ENCODE measurements at regions not wholly inside any gene's neighbourhood (a gene's known extent, or its start where the extent isn't known, plus 50 kb on each side); places are given as distances from the start of the nearest gene placed in this dataset.
"Not testable (repeated sequence)": the region's sequence is repeated elsewhere in the genome, so short reads cannot be mapped to it uniquely, and the experiment has no call there.

DNA sequence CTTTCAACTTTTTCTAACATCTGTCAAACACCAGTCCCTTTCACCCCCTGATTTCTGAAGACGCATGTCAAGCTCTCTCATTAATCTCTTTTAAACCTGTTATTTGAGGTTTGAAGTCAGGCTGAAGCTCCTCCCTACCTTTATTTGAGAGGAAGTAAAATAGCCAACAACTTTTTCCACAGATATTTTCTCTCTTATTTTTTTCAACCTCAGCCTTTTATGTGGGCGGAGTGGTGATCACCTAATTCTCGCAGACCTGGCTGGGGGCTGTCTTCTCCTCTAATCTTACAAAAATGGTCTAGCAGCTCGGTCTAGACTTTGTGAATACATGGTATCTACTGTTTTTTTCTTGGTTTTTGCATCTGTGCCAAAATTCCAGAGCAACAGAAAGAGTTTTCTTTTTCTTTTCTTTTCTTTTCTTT is 395.7 kb upstream of the ACTBL2 start:
- H3K4me3 ChIP-seq (ENCODE audit: low read depth, low read length), result no peak overlapping the region
- no peak for DNase-seq (ENCODE audit: low read depth)
- TF ChIP-seq, protein P1, sequence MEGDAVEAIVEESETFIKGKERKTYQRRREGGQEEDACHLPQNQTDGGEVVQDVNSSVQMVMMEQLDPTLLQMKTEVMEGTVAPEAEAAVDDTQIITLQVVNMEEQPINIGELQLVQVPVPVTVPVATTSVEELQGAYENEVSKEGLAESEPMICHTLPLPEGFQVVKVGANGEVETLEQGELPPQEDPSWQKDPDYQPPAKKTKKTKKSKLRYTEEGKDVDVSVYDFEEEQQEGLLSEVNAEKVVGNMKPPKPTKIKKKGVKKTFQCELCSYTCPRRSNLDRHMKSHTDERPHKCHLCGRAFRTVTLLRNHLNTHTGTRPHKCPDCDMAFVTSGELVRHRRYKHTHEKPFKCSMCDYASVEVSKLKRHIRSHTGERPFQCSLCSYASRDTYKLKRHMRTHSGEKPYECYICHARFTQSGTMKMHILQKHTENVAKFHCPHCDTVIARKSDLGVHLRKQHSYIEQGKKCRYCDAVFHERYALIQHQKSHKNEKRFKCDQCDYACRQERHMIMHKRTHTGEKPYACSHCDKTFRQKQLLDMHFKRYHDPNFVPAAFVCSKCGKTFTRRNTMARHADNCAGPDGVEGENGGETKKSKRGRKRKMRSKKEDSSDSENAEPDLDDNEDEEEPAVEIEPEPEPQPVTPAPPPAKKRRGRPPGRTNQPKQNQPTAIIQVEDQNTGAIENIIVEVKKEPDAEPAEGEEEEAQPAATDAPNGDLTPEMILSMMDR (IDR thresholded peaks at IDR 0.05; ENCODE audit: low read depth, low read length, missing control alignments), result no peak
- in situ Hi-C loops (cut with HindIII; ENCODE audit: low sequenced_read_pairs), result no loop called here

DNA sequence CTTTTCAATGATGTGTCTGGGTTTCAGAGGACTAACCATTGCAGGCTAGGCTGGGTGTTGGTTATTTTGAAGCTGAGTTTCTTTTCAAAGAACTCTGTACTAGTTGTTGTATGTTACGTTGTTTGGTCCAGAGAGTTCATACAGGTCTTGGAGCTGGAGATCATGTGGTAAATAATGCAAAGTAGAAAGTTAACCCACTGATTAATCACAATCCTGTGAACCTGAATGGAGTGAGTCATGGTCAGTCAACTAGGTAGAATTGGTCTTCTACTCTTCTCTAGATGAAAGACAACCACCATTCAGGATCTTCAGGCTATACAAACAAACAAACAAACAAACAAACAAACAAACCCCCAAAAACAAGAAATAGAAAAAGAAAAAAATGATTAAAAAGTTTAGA is 388.9 kb upstream of the ACTBL2 start:
- DNase-seq (ENCODE audit: low read depth), result no peak
- TF ChIP-seq, protein P1 (IDR thresholded peaks at IDR 0.05; ENCODE audit: low read depth, low read length, missing control alignments), result no peak
- in situ Hi-C loops (cut with HindIII; ENCODE audit: low sequenced_read_pairs), result no loop called here
- H3K4me3 ChIP-seq (ENCODE audit: low read depth, low read length), result no peak overlapping the region

DNA sequence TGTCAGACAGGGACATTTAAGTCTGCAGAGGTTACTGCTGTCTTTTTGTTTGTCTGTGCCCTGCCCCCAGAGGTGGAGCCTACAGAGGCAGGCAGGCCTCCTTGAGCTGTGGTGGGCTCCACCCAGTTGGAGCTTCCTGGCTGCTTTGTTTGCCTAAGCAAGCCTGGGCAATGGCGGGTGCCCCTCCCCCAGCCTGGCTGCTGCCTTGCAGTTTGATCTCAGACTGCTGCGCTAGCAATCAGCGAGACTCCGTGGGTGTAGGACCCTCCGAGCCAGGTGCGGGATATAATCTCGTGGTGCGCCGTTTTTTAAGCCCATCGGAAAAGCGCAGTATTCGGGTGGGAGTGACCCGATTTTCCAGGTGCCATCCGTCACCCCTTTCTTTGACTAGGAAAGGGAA is 387.7 kb upstream of the ACTBL2 start:
- in situ Hi-C loops (cut with HindIII; ENCODE audit: low sequenced_read_pairs); H3K4me3 ChIP-seq (ENCODE audit: low read depth, low read length); DNase-seq (ENCODE audit: low read depth): not testable (repeated sequence)

DNA sequence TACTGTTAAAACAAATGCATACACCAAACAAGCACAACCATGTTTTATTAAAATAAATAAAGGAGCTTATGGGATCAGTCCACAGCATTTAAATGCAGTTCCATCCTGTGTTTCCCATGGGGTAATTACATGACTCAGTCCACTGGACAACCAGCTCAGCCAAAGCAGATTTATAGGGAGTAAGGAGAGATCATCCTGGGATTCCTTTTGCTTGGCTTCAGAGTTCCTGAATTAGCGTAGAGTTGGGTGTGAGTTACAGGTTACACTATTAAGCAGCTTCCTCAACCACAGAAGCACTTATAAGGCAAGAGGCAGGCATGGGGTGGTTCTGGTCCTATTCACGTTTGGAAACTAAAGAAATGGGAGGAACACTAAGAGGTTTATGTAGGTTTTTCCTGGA is 381.1 kb upstream of the ACTBL2 start:
- no peak for DNase-seq (ENCODE audit: low read depth)
- in situ Hi-C loops (cut with HindIII; ENCODE audit: low sequenced_read_pairs), result no loop called here
- no peak overlapping the region for H3K4me3 ChIP-seq (ENCODE audit: low read depth, low read length)
- TF ChIP-seq, protein P1 (IDR thresholded peaks at IDR 0.05; ENCODE audit: low read depth, low read length, missing control alignments), result no peak

DNA sequence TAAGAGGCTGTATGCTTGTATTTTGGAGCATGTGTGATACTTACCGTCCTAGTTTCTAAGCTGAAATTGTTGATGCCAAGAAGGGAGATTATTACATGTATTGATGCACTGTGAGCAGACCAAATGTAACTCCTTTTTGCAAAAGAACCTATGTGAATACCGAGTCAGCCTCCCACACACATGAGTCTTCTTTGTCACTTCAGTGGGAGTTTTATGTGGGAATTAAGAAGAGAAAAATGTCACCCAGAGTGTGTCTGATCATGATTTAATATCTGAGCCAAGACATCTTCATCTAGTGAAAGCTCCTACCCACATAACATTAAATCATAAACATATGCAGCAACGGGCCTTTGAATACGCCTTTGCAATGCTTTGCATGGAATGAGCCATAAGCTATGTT is 380.3 kb upstream of the ACTBL2 start:
- no peak for DNase-seq (ENCODE audit: low read depth)
- in situ Hi-C loops (cut with HindIII; ENCODE audit: low sequenced_read_pairs), result no loop called here
- TF ChIP-seq, protein P1 (IDR thresholded peaks at IDR 0.05; ENCODE audit: low read depth, low read length, missing control alignments), result no peak
- H3K4me3 ChIP-seq (ENCODE audit: low read depth, low read length), result no peak overlapping the region

DNA sequence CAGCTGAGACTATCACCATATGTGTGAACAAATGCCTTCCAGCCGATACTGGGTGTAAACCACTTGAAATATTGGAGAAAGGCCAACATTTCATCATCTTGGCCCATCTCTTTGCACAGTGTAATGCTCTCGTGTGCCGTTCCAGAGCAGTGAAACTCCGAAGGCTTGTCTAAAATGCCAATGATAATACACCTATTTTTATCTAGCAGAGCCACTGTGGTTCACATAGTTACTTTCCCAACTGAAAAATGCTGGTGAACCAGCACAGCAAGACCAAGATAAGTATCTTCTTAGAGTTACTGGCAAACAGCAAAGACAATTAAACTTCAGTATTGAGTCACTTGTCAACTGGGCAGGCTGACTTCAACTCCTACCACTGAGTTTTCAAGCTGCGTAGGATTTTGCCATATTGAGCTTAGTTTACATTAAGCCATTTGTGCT is 379.9 kb upstream of the ACTBL2 start:
- TF ChIP-seq, protein P1 (IDR thresholded peaks at IDR 0.05; ENCODE audit: low read depth, low read length, missing control alignments), result no peak
- in situ Hi-C loops (cut with HindIII; ENCODE audit: low sequenced_read_pairs), result no loop called here
- no peak overlapping the region for H3K4me3 ChIP-seq (ENCODE audit: low read depth, low read length)
- DNase-seq (ENCODE audit: low read depth), result no peak

DNA sequence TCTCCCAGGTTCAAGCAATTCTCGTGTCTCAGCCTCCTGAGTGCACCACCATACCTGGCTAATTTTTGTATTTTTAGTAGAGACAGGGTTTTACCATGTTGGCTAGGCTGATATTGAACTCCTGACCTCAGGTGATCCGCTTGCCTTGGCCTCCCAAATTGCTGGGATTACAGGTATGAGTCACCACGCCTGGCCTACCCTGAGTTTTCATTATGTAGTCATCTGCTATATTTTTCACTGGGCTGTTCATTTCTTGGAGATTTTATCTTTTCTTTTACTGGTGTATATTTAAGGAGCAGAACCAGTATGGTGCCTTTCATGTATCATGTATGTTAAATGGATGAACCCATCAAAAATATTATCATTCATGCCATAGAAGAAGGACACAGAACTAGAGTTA is 377.0 kb upstream of the ACTBL2 start:
- DNase-seq (ENCODE audit: low read depth), result no peak
- in situ Hi-C loops (cut with HindIII; ENCODE audit: low sequenced_read_pairs), result no loop called here
- H3K4me3 ChIP-seq (ENCODE audit: low read depth, low read length), result no peak overlapping the region
- TF ChIP-seq, protein P1 (IDR thresholded peaks at IDR 0.05; ENCODE audit: low read depth, low read length, missing control alignments), result no peak
